HEK293T (cell line): ENCODE measurements at regions not wholly inside any gene's neighbourhood (a gene's known extent, or its start where the extent isn't known, plus 50 kb on each side); places are given as distances from the start of the nearest gene placed in this dataset.

Experiments used
- CTBP1 ChIP-seq: fragments of 450-650 bp; IDR thresholded peaks from 2 replicates; pipeline ENCODE4 v1.6.1; 2016; ENCODE audit warnings: borderline replicate concordance
- FOXA1 ChIP-seq: fragments of 450-650 bp; IDR thresholded peaks from 2 replicates; pipeline ENCODE4 v1.6.1; 2016; ENCODE audit warnings: mild to moderate bottlenecking
- FOXM1 ChIP-seq: fragments of 450-650 bp; IDR thresholded peaks from 2 replicates; pipeline ENCODE4 v1.6.1; 2017; ENCODE audit warnings: mild to moderate bottlenecking, borderline replicate concordance
- LEF1 ChIP-seq: fragments of 450-650 bp; IDR thresholded peaks from 2 replicates; pipeline ENCODE4 v1.6.1; 2017; ENCODE audit warnings: mild to moderate bottlenecking, borderline replicate concordance
- SUZ12 ChIP-seq: fragments of 450-650 bp; IDR thresholded peaks from 2 replicates; pipeline ENCODE4 v1.6.1; 2016; ENCODE audit warnings: mild to moderate bottlenecking
- ZNF384 ChIP-seq: fragments of 450-650 bp; IDR thresholded peaks from 2 replicates; pipeline ENCODE4 v1.6.1; 2016

- TF ChIP-seq SUZ12 (no peak), FOXA1 (no peak), FOXM1 (no peak), ZNF384 (no peak), LEF1 (no peak), CTBP1 (no peak)
Observed at GRCh38 chr2:47653036-47653435, 82.3 kb upstream of the KCNK12 start.
